ENCODE measurements at regions not wholly inside any gene's neighbourhood (a gene's known extent, or its start where the extent isn't known, plus 50 kb on each side); places are given as distances from the start of the nearest gene placed in this dataset.

DNA sequence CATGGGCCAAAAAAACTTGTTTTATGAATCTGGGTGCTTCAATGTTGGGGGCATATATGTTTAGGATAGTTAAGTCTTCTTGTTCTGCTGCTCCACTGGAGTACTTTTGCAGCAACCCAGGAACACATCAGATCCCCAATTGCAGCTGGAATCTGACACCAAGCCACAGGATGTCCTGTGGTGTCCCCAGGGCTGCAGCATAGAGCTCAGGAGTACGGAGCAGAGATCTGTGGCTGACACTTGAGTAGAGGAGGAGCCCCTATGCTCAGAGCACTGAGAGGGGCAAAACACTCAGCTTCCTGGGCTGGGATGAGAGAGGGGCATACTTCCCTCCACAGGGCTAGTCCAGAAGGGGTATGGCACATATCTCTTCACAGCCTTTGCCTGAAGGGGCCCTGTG, 138.9 kb upstream of the ERBB4 start:
- no peaks in the 10 kb centered on the region for H3K36me3 ChIP-seq (ENCODE audit: control insufficient read depth, insufficient read depth, low read length)
- Mint-ChIP-seq H3K9me3 (peaks cover 0 to 3% (median 0%) of the 10 kb centered on the region in 7 donors), H3K27me3 (peaks cover 21% of the 10 kb centered on the region), H3K27ac (no peak overlapping the region), H3K4me1 (peaks cover 0 to 4% (median 0%) of the 10 kb centered on the region in 4 donors), H3K4me3 (no peak overlapping the region), H3K36me3 (peaks cover 5% of the 10 kb centered on the region)
- H3K4me1 ChIP-seq (ENCODE audit: control insufficient read depth, insufficient read depth, low read length, poor library complexity, severe bottlenecking) = no peaks in the 10 kb centered on the region
- no peak for ATAC-seq (ENCODE audit: low read depth in 2 of 2)
- no peak for DNase-seq
- no peak overlapping the region for H3K4me3 ChIP-seq (ENCODE audit: low read depth, low read length)
- H3K27ac ChIP-seq (ENCODE audit: insufficient read depth, low read length, poor library complexity, severe bottlenecking) = no peak overlapping the region
- no peaks in the 10 kb centered on the region for H3K27me3 ChIP-seq (ENCODE audit: control insufficient read depth, insufficient read depth, low read length)
- H3K9me3 ChIP-seq (ENCODE audit: control insufficient read depth in 2 of 2, low read length in 2 of 2) = no peaks in the 10 kb centered on the region

DNA sequence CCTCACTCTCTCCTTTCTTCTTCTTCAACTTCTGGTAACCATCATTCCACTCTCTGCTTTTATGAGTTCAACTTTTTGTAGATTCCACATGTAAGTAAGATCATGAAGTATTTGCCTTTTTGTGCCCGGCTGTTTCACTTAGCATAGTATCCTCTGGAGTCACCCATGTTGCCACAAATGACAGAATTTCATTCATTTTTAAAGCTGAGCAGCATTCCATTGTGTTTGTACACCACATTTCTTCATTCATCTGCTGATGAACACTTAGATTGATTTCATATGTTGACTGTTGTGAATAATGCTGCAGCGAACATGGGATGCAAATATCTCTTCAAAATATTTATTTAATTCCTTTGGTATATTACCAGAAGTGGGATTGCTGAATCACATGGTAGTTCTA, 133.6 kb upstream of the ERBB4 start:
- Mint-ChIP-seq H3K4me1 (no peaks in the 10 kb centered on the region), H3K4me3 (no peak overlapping the region), H3K36me3 (peaks cover 3% of the 10 kb centered on the region), H3K27ac (no peak overlapping the region), H3K9me3 (peaks cover 0 to 3% (median 0%) of the 10 kb centered on the region in 7 donors), H3K27me3 (peaks cover 10% of the 10 kb centered on the region)
- Histone ChIP-seq H3K9me3 (ENCODE audit: control insufficient read depth in 2 of 2, low read length in 2 of 2) (no peaks in the 10 kb centered on the region), H3K27ac (ENCODE audit: insufficient read depth, low read length, poor library complexity, severe bottlenecking) (no peak overlapping the region), H3K4me3 (ENCODE audit: low read depth, low read length) (no peak overlapping the region), H3K27me3 (ENCODE audit: control insufficient read depth, insufficient read depth, low read length) (no peaks in the 10 kb centered on the region), H3K4me1 (ENCODE audit: control insufficient read depth, insufficient read depth, low read length, poor library complexity, severe bottlenecking) (no peaks in the 10 kb centered on the region), H3K36me3 (ENCODE audit: control insufficient read depth, insufficient read depth, low read length) (no peaks in the 10 kb centered on the region)
- ATAC-seq (ENCODE audit: low read depth in 2 of 2) = no peak
- no peak for DNase-seq

DNA sequence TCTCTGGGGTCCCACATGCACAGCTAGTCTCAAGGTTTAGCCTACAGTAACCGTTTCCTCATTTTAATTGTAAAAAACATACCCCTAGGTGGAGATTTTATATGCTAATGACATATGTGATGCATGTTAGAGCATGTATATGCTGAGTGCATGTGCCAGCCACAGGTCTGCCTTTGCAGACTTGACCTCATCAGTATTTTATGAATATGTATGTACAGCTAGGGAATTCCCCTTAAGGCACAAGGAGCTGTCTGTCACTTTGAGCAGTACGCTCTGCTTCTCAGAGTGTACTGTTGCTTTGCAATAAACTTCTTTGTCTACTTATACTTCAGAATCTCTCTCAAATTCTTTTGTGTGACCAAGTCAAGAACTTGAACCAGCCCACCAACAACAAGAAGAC, 131.2 kb upstream of the ERBB4 start:
- H3K27ac ChIP-seq (ENCODE audit: insufficient read depth, low read length, poor library complexity, severe bottlenecking) = no peak overlapping the region
- no peaks in the 10 kb centered on the region for H3K36me3 ChIP-seq (ENCODE audit: control insufficient read depth, insufficient read depth, low read length)
- H3K4me3 ChIP-seq (ENCODE audit: low read depth, low read length) = no peak overlapping the region
- Mint-ChIP-seq H3K27me3 (peaks cover 5% of the 10 kb centered on the region), H3K27ac (no peak overlapping the region), H3K4me3 (no peak overlapping the region), H3K36me3 (no peaks in the 10 kb centered on the region), H3K4me1 (no peaks in the 10 kb centered on the region), H3K9me3 (peaks cover 0 to 3% (median 0%) of the 10 kb centered on the region in 7 donors)
- DNase-seq = no peak
- H3K4me1 ChIP-seq (ENCODE audit: control insufficient read depth, insufficient read depth, low read length, poor library complexity, severe bottlenecking) = no peaks in the 10 kb centered on the region
- no peaks in the 10 kb centered on the region for H3K9me3 ChIP-seq (ENCODE audit: control insufficient read depth in 2 of 2, low read length in 2 of 2)
- H3K27me3 ChIP-seq (ENCODE audit: control insufficient read depth, insufficient read depth, low read length) = no peaks in the 10 kb centered on the region
- no peak for ATAC-seq (ENCODE audit: low read depth in 2 of 2)

DNA sequence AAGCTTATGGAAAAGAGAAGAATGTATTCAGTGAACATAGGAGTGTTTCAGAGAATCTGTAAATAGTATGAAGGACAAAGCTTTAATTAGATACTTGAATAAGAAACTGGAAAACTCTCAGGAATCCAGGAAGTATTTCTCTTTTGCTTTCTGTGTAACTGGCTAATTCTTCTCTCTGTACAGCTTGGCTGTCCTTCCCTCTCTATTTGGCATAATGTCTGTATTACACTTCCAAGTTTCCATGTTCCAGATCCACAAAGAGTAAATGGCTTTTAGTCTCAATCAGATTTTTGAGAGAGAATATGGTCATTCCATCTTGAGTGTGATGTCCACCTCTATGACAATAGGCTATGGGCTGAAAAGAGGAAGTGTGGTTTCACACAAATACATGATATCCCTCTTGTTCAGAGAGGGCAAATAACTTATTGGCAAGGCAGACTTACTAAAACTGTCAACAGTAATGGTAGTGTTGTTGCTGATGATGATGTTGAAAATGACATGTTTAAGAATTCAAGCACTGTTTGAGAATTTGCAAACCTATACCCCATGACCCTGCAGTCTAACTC, 129.2 kb upstream of the ERBB4 start:
- ATAC-seq (ENCODE audit: low read depth in 2 of 2) = no peak
- Mint-ChIP-seq H3K4me1 (no peaks in the 10 kb centered on the region), H3K36me3 (no peaks in the 10 kb centered on the region), H3K4me3 (no peak overlapping the region), H3K27me3 (peaks cover 5% of the 10 kb centered on the region), H3K27ac (no peak overlapping the region), H3K9me3 (no peaks in the 10 kb centered on the region)
- Histone ChIP-seq H3K9me3 (ENCODE audit: control insufficient read depth in 2 of 2, low read length in 2 of 2) (no peaks in the 10 kb centered on the region), H3K4me1 (ENCODE audit: control insufficient read depth, insufficient read depth, low read length, poor library complexity, severe bottlenecking) (no peaks in the 10 kb centered on the region), H3K27me3 (ENCODE audit: control insufficient read depth, insufficient read depth, low read length) (no peaks in the 10 kb centered on the region), H3K4me3 (ENCODE audit: low read depth, low read length) (no peak overlapping the region), H3K27ac (ENCODE audit: insufficient read depth, low read length, poor library complexity, severe bottlenecking) (no peak overlapping the region), H3K36me3 (ENCODE audit: control insufficient read depth, insufficient read depth, low read length) (no peaks in the 10 kb centered on the region)
- no peak for DNase-seq

DNA sequence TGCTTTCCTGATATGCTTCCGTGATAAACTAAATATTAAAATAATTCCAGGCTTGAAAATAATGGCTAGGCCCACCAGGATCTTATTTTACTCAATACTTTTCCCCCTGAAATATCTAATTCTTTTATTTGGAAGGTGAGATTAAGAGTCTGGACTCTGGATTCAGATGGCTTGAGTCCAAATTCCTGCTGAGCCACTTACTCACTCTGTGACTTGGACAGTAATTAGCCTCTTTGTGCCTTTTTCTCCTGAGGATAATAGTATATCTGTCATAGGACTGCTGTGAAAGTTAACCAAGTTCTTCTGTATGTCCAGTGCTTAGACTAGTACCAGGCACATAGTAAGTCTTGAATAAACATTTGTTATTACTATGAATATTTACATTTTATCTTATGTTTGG, 127.3 kb upstream of the ERBB4 start:
- no peaks in the 10 kb centered on the region for H3K27me3 ChIP-seq (ENCODE audit: control insufficient read depth, insufficient read depth, low read length)
- no peak overlapping the region for H3K4me3 Mint-ChIP-seq
- no peaks in the 10 kb centered on the region for H3K9me3 Mint-ChIP-seq
- H3K27ac Mint-ChIP-seq = no peak overlapping the region
- no peaks in the 10 kb centered on the region for H3K9me3 ChIP-seq (ENCODE audit: control insufficient read depth in 2 of 2, low read length in 2 of 2)
- no peaks in the 10 kb centered on the region for H3K36me3 ChIP-seq (ENCODE audit: control insufficient read depth, insufficient read depth, low read length)
- H3K4me3 ChIP-seq (ENCODE audit: low read depth, low read length) = no peak overlapping the region
- H3K36me3 Mint-ChIP-seq = no peaks in the 10 kb centered on the region
- peaks cover 6% of the 10 kb centered on the region for H3K27me3 Mint-ChIP-seq
- H3K4me1 ChIP-seq (ENCODE audit: control insufficient read depth, insufficient read depth, low read length, poor library complexity, severe bottlenecking) = no peaks in the 10 kb centered on the region
- H3K4me1 Mint-ChIP-seq = no peaks in the 10 kb centered on the region
- H3K27ac ChIP-seq (ENCODE audit: insufficient read depth, low read length, poor library complexity, severe bottlenecking) = no peak overlapping the region
- ATAC-seq (ENCODE audit: low read depth in 2 of 2) (no peak), DNase-seq (no peak)

DNA sequence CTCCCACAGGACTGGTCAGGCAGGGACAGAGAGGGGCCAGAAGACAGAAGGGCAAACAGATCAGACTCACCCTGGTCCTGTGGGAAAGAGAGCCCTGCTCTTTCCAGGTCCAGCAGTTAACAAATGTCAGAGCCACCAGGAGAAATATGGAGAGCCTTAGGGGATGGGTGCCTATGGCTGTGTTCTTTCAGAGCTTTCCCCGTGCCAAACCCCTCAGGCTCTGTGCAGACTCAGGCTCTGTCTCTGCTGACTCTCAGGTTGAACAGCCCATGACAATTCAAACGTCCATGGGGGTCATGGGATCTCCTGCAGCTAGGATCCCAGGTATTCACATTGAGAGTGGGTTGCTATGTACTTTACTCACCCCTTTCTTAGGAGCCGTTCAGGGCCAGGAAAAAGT, 120.8 kb upstream of the ERBB4 start:
- Mint-ChIP-seq H3K4me3 (no peak overlapping the region), H3K4me1 (no peaks in the 10 kb centered on the region), H3K27ac (no peak overlapping the region), H3K9me3 (peaks cover 0 to 26% (median 10%) of the 10 kb centered on the region in 7 donors), H3K36me3 (no peaks in the 10 kb centered on the region), H3K27me3 (peaks cover 9% of the 10 kb centered on the region)
- Histone ChIP-seq H3K36me3 (ENCODE audit: control insufficient read depth, insufficient read depth, low read length) (no peaks in the 10 kb centered on the region), H3K4me3 (ENCODE audit: low read depth, low read length) (no peak overlapping the region), H3K27me3 (ENCODE audit: control insufficient read depth, insufficient read depth, low read length) (peaks cover 6% of the 10 kb centered on the region), H3K9me3 (ENCODE audit: control insufficient read depth in 2 of 2, low read length in 2 of 2) (peaks cover 0 to 5% of the 10 kb centered on the region in 2 experiments), H3K4me1 (ENCODE audit: control insufficient read depth, insufficient read depth, low read length, poor library complexity, severe bottlenecking) (no peaks in the 10 kb centered on the region), H3K27ac (ENCODE audit: insufficient read depth, low read length, poor library complexity, severe bottlenecking) (no peak overlapping the region)
- DNase-seq (no peak), ATAC-seq (ENCODE audit: low read depth in 2 of 2) (no peak)

DNA sequence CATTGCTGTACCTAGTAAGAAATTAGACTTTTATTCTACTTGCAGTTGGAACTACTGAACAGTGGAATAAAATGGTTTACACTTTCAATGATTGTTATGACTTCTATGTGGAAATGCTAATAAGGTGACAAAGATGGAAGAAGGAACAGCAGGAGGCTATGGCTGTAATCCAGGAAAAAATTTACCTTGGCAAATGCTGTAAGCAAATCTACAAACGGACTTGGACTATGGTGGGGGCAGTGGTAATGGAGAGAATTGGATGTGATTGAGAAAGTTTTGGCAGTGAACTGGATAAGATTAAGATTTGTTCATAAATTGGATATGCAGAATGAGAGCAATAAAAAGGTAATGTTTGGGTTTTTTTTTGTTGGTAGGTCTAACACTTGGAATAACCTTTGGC, 111.0 kb upstream of the ERBB4 start:
- H3K9me3 ChIP-seq (ENCODE audit: control insufficient read depth in 2 of 2, low read length in 2 of 2) = no peaks in the 10 kb centered on the region
- Mint-ChIP-seq H3K9me3 (peaks cover 0 to 2% (median 0%) of the 10 kb centered on the region in 7 donors), H3K27ac (no peak overlapping the region), H3K27me3 (peaks cover 8% of the 10 kb centered on the region), H3K4me3 (no peak overlapping the region), H3K36me3 (no peaks in the 10 kb centered on the region), H3K4me1 (no peaks in the 10 kb centered on the region)
- DNase-seq (no peak), ATAC-seq (ENCODE audit: low read depth in 2 of 2) (no peak)
- peaks cover 3% of the 10 kb centered on the region for H3K27me3 ChIP-seq (ENCODE audit: control insufficient read depth, insufficient read depth, low read length)
- no peak overlapping the region for H3K27ac ChIP-seq (ENCODE audit: insufficient read depth, low read length, poor library complexity, severe bottlenecking)
- H3K36me3 ChIP-seq (ENCODE audit: control insufficient read depth, insufficient read depth, low read length) = no peaks in the 10 kb centered on the region
- no peaks in the 10 kb centered on the region for H3K4me1 ChIP-seq (ENCODE audit: control insufficient read depth, insufficient read depth, low read length, poor library complexity, severe bottlenecking)
- H3K4me3 ChIP-seq (ENCODE audit: low read depth, low read length) = no peak overlapping the region

DNA sequence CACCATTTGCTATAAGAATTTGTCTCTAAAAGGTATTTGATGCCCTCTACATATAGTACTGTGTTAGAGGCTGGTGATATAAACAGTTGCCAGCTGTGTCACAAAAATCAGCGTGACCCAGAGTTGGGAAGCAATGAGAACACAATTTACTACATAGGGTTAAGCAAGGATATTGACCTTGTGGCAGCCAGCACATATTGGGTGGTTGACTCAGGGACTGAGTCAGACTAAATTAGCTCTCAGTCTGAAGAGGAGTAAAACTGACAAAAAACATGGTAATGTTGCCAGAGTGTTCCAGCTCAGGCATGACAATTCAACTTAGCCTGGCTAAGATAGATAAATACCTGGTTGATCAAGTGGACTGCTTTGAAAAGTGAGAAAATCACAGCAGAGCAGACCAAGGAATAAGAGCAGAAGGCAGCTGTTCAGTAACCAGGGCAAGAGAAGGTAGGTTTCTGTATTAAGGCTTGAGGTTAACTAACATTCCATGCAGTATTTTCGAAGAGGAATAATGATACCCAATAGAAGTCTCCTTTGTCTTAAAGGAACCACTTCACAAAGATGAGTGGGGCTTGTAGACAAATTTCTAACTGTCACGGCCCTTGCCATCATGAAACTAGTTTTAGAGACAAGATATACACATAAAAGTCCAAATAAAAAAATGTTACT, 108.2 kb upstream of the ERBB4 start:
- H3K27me3 ChIP-seq (ENCODE audit: control insufficient read depth, insufficient read depth, low read length) = peaks cover 3% of the 10 kb centered on the region
- ATAC-seq (ENCODE audit: low read depth in 2 of 2) (no peak), DNase-seq (no peak)
- H3K4me1 ChIP-seq (ENCODE audit: control insufficient read depth, insufficient read depth, low read length, poor library complexity, severe bottlenecking) = no peaks in the 10 kb centered on the region
- Mint-ChIP-seq H3K27me3 (peaks cover 8% of the 10 kb centered on the region), H3K27ac (no peak overlapping the region), H3K9me3 (peaks cover 0 to 5% (median 1%) of the 10 kb centered on the region in 7 donors), H3K4me3 (no peak overlapping the region), H3K4me1 (no peaks in the 10 kb centered on the region), H3K36me3 (no peaks in the 10 kb centered on the region)
- no peaks in the 10 kb centered on the region for H3K36me3 ChIP-seq (ENCODE audit: control insufficient read depth, insufficient read depth, low read length)
- H3K27ac ChIP-seq (ENCODE audit: insufficient read depth, low read length, poor library complexity, severe bottlenecking) = no peak overlapping the region
- H3K9me3 ChIP-seq (ENCODE audit: control insufficient read depth in 2 of 2, low read length in 2 of 2) = no peaks in the 10 kb centered on the region
- no peak overlapping the region for H3K4me3 ChIP-seq (ENCODE audit: low read depth, low read length)

All from CD4-positive, CD25-positive, alpha-beta regulatory T cell (primary cell).